ENCODE measurements at regions not wholly inside any gene's neighbourhood (a gene's known extent, or its start where the extent isn't known, plus 50 kb on each side); places are given as distances from the start of the nearest gene placed in this dataset.

GRCh38 chr6:21507811-21508210, 85.7 kb upstream of the SOX4 start:
- DNase-seq (ENCODE audit: extremely low read depth, low read depth), result no peak

DNA sequence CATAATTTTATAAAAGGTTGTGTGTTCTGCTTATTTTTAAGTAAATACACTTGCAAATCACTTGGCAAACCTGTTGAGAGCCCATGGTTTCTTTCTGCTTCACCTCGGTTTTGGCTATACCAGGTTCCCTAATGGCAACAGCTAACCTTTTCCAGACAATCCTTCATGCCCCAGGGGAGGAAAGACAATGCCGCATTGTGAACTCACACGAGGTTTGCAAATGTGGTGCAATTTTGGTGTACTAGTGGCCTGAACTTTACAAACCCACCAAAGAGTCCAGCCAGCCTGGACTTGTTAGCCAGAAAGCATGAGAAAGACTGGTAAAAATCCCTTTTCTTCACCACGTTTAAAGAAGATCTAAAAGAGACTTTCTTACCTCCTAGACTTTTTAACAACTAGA, 84.8 kb upstream of the SOX4 start:
- DNase-seq (ENCODE audit: extremely low read depth, low read depth), result no peak

DNA sequence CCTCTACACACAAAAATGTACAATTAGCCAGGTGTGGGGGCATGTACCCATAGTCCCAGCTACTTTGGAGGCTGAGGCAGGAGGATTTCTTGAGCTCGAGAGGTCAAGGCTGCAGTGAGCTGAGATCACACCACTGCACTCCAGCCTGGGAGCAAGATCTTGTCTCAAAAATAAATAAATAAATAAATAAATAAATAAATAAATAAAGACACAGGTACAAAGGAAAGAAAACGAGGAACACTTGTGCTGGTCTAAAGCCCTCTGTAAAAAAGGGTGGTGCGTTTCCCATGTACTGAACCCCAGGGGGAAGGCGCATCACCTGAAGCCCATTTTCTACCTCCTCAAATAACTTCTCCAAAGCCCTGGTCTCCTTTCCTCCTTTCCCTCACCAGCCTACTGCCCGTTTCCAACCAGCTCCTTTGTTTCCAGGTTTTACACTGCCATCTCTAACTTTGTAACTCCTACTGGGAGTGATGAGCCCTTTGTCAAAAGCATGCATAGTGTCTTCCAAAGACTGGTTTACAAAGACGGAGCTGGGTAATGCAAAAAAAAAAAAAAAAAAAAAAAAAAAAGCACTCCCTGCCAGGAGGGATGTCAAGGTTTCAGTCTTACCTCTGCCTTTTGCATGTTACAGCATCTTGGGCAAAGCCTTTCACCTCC, 81.5 kb upstream of the SOX4 start:
- DNase-seq (ENCODE audit: extremely low read depth, low read depth), result no peak

- DNase-seq (ENCODE audit: extremely low read depth, low read depth), result no peak
Observed at GRCh38 chr6:21514288-21514687, 79.3 kb upstream of the SOX4 start.

GRCh38 chr6:21518317-21518716, 75.2 kb upstream of the SOX4 start:
- no peak for DNase-seq (ENCODE audit: extremely low read depth, low read depth)

DNA sequence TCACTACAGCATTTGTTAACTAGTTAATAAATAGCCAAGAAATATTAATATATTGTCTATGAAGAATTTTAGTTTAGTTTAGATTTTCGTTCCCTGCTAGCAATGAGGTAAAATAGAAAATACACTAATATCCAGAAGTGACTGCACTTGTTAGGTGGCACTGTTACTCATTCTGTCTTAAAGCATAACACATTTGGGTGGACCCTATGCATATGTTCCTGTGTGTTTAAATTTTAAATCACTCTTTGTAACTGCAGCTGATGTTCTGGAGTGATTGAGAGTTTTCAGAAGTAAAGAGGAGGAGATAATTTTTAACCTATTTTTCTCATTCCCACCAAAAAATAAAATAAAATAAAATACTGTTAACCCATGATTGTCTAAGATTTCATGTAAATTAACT, 73.9 kb upstream of the SOX4 start:
- DNase-seq (ENCODE audit: extremely low read depth, low read depth), result no peak

DNA sequence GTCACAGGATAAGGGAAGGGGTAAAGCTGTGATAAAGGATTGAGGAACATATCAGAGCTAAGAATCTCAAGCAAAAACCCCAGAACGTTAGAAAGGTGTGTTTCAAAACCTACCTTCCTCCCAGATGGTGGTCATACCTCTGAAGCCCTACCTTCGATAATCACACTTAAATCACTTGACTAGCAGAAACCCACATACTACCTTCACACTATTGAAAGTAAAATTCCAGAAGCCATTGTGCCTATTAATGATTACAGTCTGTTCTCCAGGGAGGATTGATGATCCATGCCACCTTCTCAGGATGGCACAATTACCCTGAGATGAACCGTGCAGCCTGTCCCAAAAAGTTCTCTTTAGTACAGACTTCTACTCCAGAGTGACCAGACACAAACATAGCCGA, 72.3 kb upstream of the SOX4 start:
- DNase-seq (ENCODE audit: extremely low read depth, low read depth), result no peak

DNA sequence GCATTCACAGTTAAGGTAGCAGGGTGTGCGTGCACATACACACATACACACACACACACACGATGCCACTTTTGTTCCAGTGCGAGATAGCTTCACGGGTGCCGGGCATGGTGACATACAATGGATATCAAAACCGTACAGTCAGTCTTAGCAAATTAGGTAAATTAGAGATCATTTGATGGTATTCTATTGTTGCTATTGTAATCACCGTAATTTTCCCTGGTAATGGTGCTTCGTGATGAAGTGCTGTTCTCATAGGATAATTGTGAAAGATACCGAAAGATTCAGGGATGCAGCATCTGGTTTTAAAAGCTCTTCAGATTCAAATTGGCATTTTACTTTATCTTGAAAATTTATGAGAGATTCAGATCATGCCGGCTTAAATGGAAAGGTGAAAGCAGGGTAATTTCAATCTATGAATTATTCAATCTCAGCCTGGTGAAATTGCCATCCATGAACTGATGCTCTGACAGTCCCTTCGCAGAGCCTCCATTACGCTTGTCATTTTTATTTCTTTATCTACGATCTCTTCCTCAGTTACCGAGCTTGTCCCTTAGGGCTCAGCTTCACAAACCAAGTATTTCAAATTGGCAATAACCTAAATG, 71.3 kb upstream of the SOX4 start:
- no peak for DNase-seq (ENCODE audit: extremely low read depth, low read depth)

DNA sequence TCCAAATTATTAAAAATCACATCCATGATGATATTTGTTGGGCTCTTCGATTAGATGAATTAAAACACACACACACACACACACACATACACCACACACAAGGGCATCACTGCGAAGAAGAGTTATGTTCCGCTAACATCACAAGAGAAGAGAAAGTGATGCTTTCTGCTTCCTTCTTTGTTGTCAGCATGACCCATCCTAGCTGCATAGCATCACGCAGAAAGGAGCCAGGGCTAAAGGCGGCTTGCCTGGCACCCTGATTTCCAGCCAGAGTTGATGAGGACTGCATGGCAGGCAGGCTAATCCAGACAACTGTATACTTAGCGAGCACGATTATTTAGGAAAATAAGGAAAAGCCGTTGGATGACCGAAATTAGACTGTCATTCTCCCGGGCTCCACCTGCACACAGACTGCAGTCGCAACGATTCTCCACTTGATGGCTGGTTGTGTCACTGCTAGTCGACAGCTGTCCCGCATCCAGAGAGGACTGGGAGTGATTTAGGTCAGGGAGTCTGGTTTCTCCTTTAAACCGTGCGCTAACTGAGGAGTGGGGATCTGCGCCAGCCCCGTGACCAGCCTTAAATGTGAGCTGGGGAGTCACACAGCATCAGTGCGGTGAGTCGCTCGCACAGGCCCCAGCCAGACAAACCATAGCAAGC, 70.6 kb upstream of the SOX4 start:
- DNase-seq (ENCODE audit: extremely low read depth, low read depth), result no peak

GRCh38 chr6:21523652-21524051, 69.9 kb upstream of the SOX4 start:
- DNase-seq (ENCODE audit: extremely low read depth, low read depth), result no peak

DNA sequence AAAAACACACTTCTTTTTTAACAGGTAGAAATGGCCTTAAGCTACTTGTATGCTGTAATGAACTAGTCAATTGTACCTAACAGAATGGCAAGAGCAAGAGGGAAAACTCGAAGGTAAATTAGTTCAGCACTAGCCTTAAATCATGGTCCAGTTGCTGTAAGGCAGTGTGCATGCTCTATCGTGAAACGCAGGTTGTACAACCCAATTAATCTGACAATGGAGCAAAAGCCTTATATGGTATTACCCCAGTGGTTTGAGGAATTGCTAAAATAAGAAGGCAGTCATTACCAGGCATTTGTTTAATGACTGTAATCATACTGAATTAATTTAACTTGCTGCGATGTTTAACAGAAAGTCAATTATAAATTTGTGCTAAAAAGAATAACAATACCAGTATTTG, 69.3 kb upstream of the SOX4 start:
- DNase-seq (ENCODE audit: extremely low read depth, low read depth), result no peak

DNA sequence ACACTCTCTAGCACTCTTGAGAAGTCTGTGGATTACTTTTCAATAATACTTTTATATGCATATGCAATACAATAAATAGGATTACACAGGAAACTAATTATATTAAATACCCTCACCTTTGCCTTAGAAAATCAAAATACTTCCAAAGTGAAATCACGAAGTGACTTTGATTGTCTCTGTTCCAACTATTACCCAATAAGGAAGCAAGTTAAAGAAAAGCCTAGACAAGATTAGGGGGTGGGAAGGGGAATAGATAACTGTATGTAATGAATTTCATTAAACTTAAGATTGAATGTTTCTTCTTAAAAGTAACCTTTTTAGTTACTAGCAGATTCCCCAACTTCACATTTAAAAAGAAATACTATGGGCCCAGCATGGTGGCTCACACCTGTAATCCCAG, 66.6 kb upstream of the SOX4 start:
- DNase-seq (ENCODE audit: extremely low read depth, low read depth), result no peak

DNA sequence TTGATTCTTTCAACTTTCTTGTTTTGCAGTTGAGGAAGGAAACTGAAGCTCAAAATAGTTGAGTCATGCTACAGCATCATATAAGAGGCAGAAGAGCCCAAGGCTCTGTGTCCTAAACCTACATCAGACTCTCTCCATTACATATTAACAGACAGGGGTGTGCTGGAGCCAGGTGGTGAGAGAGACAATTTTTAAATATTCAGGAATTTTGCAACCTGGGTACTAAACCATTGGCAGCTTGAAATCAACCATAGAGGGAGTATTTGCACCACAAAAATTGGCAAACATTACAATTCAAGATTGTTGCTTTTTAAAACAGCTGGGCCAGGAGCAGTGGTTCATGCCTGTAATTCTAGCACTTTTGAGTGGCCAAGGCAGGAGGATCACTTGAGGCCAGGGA, 65.8 kb upstream of the SOX4 start:
- no peak for DNase-seq (ENCODE audit: extremely low read depth, low read depth)

GRCh38 chr6:21529431-21529830, 64.1 kb upstream of the SOX4 start:
- DNase-seq (ENCODE audit: extremely low read depth, low read depth), result no peak

DNA sequence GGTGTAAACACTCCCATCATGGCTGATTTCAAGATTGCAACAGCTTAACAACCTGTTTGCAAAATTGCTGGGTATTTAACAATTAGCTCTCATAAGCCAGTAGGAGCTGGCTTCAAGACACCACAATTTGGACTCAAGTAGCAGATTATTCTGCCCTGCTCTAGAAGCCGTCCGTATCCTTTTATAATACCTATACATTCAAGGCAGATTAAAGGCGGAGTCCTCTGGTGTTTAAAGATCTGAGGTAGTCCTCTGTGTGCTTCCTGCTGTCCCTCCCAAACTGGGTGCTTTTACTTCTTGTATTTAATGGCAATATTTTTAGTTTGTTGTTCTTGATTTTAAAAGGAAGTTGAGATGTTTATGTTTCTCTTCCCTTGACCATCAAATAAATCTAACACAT, 62.2 kb upstream of the SOX4 start:
- DNase-seq (ENCODE audit: extremely low read depth, low read depth), result no peak

- DNase-seq (ENCODE audit: extremely low read depth, low read depth), result no peak
Observed at GRCh38 chr6:21533678-21534077, 59.9 kb upstream of the SOX4 start.

GRCh38 chr6:21536280-21536766, 57.2 kb upstream of the SOX4 start:
- no peak for DNase-seq (ENCODE audit: extremely low read depth, low read depth)

- DNase-seq (ENCODE audit: extremely low read depth, low read depth), result no peak
Observed at GRCh38 chr6:21537637-21538036, 55.9 kb upstream of the SOX4 start.

GRCh38 chr6:21538186-21538798, 55.3 kb upstream of the SOX4 start:
- DNase-seq (ENCODE audit: extremely low read depth, low read depth), result no peak

- DNase-seq (ENCODE audit: extremely low read depth, low read depth), result no peak
Observed at GRCh38 chr6:21539621-21540100, 53.9 kb upstream of the SOX4 start.
